HCT116 (cell line): ENCODE measurements at regions not wholly inside any gene's neighbourhood (a gene's known extent, or its start where the extent isn't known, plus 50 kb on each side); places are given as distances from the start of the nearest gene placed in this dataset.

Experiments used
- ATAC-seq: fragments of 200-7000 bp; cut with Tn5 transposase; 2 replicates; pipeline ENCODE4 v1.9.1; 2020; ENCODE audit warnings: mild to moderate bottlenecking, moderate library complexity
- BruUV-seq: library from RNA; stranded (reverse); fragments of 400-500 nt; replicated peaks from 2 replicates; lab custom pipeline; 2021; lab: Mats Ljungman, UMichigan
- CTCF ChIA-PET: fragments of 300-600 bp; sonication (Branson Sonifier 250); formaldehyde crosslinking; loops from one replicate; lab custom pipeline; 2021; ENCODE audit warnings: antibody characterized with exemption; lab: Charles Lee
- POLR2A ChIA-PET: fragments of 300-600, 350-600 bp; sonication (Branson Sonifier 250); formaldehyde crosslinking; loops from one replicate; lab custom pipeline; 2021; ENCODE audit warnings: antibody characterized with exemption; lab: Charles Lee
- RAD21 ChIA-PET, 2 experiments: fragments of 300-600 bp; sonication (Branson Sonifier 250); formaldehyde crosslinking; loops; one replicate each; lab custom pipeline; 2023; ENCODE audit warnings: low total read pairs in 2 of 2; ENCODE audit not compliant: uncharacterized antibody in 2 of 2, unreplicated experiment in 2 of 2, low non-redundant PET in 1 of 2; lab: Charles Lee
- DNase-seq: peaks from one replicate; pipeline ENCODE4 v3.0.0-alpha.2; 2010; ENCODE audit warnings: low read depth, low spot score
- H2AFZ ChIP-seq: fragments of 200-600 bp; shearing (Covaris generic), sonication (generic); 2 replicates; pipeline ENCODE4 v1.6.1; 2017; ENCODE audit warnings: low read depth, mixed run types, mixed read lengths, antibody characterized with exemption, low read length; ENCODE audit not compliant: poor library complexity, severe bottlenecking
- H3K27ac ChIP-seq: 2 replicates; pipeline ENCODE4 v1.5.1; 2012; ENCODE audit warnings: low read depth, low read length
- H3K27me3 ChIP-seq: fragments of 200-600 bp; sonication (generic); 2 replicates; pipeline ENCODE4 v1.6.1; 2016; ENCODE audit warnings: mixed run types, low read length, mixed read lengths; ENCODE audit not compliant: insufficient read depth
- H3K36me3 ChIP-seq, 2 experiments: fragments of 200-500 bp in 1 of 2; fragments of 200-600 bp in 1 of 2; sonication (Bioruptor generic) in 1 of 2; sonication (generic) in 1 of 2; 2 replicates each; pipeline versions ENCODE4 v1.5.1 to v1.6.1; 2014 to 2016; ENCODE audit warnings: low read length in 2 of 2, inconsistent platforms in 1 of 2, mixed read lengths in 1 of 2, mixed run types in 1 of 2; ENCODE audit not compliant: insufficient read depth in 2 of 2, control insufficient read depth in 1 of 2
- H3K4me1 ChIP-seq, 2 experiments: fragments of 200-600 bp in 1 of 2; sonication (generic) in 1 of 2; 2 replicates each; pipeline versions ENCODE4 v1.5.1 to v1.6.1; 2012 to 2017; ENCODE audit warnings: low read length in 2 of 2, inconsistent platforms in 1 of 2, mild to moderate bottlenecking in 1 of 2, mixed read lengths in 1 of 2, mixed run types in 1 of 2, moderate library complexity in 1 of 2; ENCODE audit not compliant: insufficient read depth in 2 of 2, control insufficient read depth in 1 of 2
- H3K4me2 ChIP-seq: fragments of 200-600 bp; sonication (generic); 2 replicates; pipeline ENCODE4 v1.6.1; 2017; ENCODE audit warnings: mixed run types, low read length, mixed read lengths
- H3K4me3 ChIP-seq, 2 experiments: fragments of 200-600 bp in 1 of 2; sonication (generic) in 1 of 2; replicated peaks in 1 of 2; 2 replicates each; pipeline ENCODE4 v1.5.1; 2011 to 2016; ENCODE audit warnings: low read length in 2 of 2, control low read depth in 1 of 2, low read depth in 1 of 2, mild to moderate bottlenecking in 1 of 2, mixed read lengths in 1 of 2, mixed run types in 1 of 2
- H3K79me2 ChIP-seq: fragments of 200-600 bp; sonication (generic); 2 replicates; pipeline ENCODE4 v1.6.1; 2017; ENCODE audit warnings: mild to moderate bottlenecking, mixed run types, low read length, moderate library complexity, mixed read lengths; ENCODE audit not compliant: insufficient read depth
- H3K9ac ChIP-seq: fragments of 200-600 bp; sonication (generic); 2 replicates; pipeline ENCODE4 v1.6.1; 2016; ENCODE audit warnings: low read length, mixed read lengths
- H3K9me2 ChIP-seq: fragments of 200-600 bp; sonication (generic), shearing (Covaris generic); 2 replicates; pipeline ENCODE4 v1.6.1; 2017; ENCODE audit warnings: mixed run types, mild to moderate bottlenecking, moderate library complexity; ENCODE audit not compliant: insufficient read depth
- H3K9me3 ChIP-seq, 2 experiments: fragments of 200-500 bp in 1 of 2; fragments of 200-600 bp in 1 of 2; sonication (Bioruptor generic) in 1 of 2; sonication (generic) in 1 of 2; 2 replicates each; pipeline ENCODE4 v1.6.1; 2014 to 2017; ENCODE audit warnings: low read length in 2 of 2, mixed read lengths in 2 of 2, inconsistent platforms in 1 of 2, low read depth in 1 of 2, mild to moderate bottlenecking in 1 of 2, mixed run types in 1 of 2, moderate library complexity in 1 of 2; ENCODE audit not compliant: control insufficient read depth in 1 of 2, insufficient read depth in 1 of 2
- H4K20me1 ChIP-seq: fragments of 200-600 bp; sonication (generic), shearing (Covaris generic); 2 replicates; pipeline ENCODE4 v1.6.1; 2017; ENCODE audit warnings: mixed run types, mild to moderate bottlenecking, moderate library complexity; ENCODE audit not compliant: insufficient read depth
- CBX3 ChIP-seq: IDR thresholded peaks from 2 replicates; pipeline ENCODE4 v1.6.1; 2012; ENCODE audit warnings: low read depth
- CTCF ChIP-seq, 3 experiments: fragments of 200-600 bp in 1 of 3; sonication (generic) in 1 of 3; IDR thresholded peaks in 2 of 3; conservative IDR thresholded peaks in 1 of 3; 2 replicates each; pipeline ENCODE4 v1.5.1; 2012 to 2017; ENCODE audit warnings: low read depth in 2 of 3, low read length in 2 of 3, antibody characterized with exemption in 1 of 3, borderline replicate concordance in 1 of 3, control low read depth in 1 of 3, mild to moderate bottlenecking in 1 of 3, mixed read lengths in 1 of 3, mixed run types in 1 of 3, moderate library complexity in 1 of 3; ENCODE audit not compliant: insufficient read depth in 1 of 3
- ELF1 ChIP-seq: IDR thresholded peaks from 2 replicates; pipeline ENCODE4 v1.6.1; 2012; ENCODE audit warnings: low read depth, borderline replicate concordance
- FOSL1 ChIP-seq: IDR thresholded peaks from 2 replicates; pipeline ENCODE4 v1.6.1; 2012; ENCODE audit warnings: low read depth
- MAX ChIP-seq: IDR thresholded peaks from 2 replicates; pipeline ENCODE4 v1.6.1; 2012
- POLR2A ChIP-seq: IDR thresholded peaks from 2 replicates; pipeline ENCODE4 v1.7.0; 2011; ENCODE audit warnings: borderline replicate concordance; ENCODE audit not compliant: insufficient read depth, insufficient read length; ENCODE audit errors: extremely low read depth
- REST ChIP-seq: IDR thresholded peaks from 2 replicates; pipeline ENCODE4 v1.6.1; 2012; ENCODE audit warnings: low read depth
- SIN3A ChIP-seq: IDR thresholded peaks from 2 replicates; pipeline ENCODE4 v1.6.1; 2012; ENCODE audit warnings: low read depth
- SP1 ChIP-seq: IDR thresholded peaks from 2 replicates; pipeline ENCODE4 v1.6.1; 2012; ENCODE audit warnings: low read depth
- intact Hi-C: fragments of 100-400 bp; cut with micrococcal nuclease; formaldehyde crosslinking; loops from 2 replicates; pipeline ENCODE4 v1.10.0; 2022

GRCh38 chr12:125259178-125259867, 194.1 kb downstream of the AACS start:
- ChIA-PET CTCF (no interaction called here), POLR2A (no interaction called here), RAD21 (no interaction called here)
- H4K20me1 ChIP-seq = no peaks in the 10 kb centered on the region
- no peaks in the 10 kb centered on the region for H3K36me3 ChIP-seq
- BruUV-seq = no TSS peak
- no peak overlapping the region for H3K4me3 ChIP-seq
- no peak for DNase-seq
- intact Hi-C loops = no loop called here
- no peak for ATAC-seq
- H3K9me2 ChIP-seq = no peaks in the 10 kb centered on the region
- no peaks in the 10 kb centered on the region for H3K9me3 ChIP-seq
- H3K27me3 ChIP-seq = peaks cover 44% of the 10 kb centered on the region
- H3K4me1 ChIP-seq = no peaks in the 10 kb centered on the region
- H3K79me2 ChIP-seq = no peaks in the 10 kb centered on the region
- no peak overlapping the region for H2AFZ ChIP-seq
- no peak overlapping the region for H3K27ac ChIP-seq
- no peak overlapping the region for H3K4me2 ChIP-seq
- TF ChIP-seq SIN3A = no peak
- TF ChIP-seq SP1 = no peak
- TF ChIP-seq POLR2A = no peak
- TF ChIP-seq MAX = no peak
- no peak for TF ChIP-seq FOSL1
- TF ChIP-seq CTCF (IDR thresholded peaks at IDR 0.05 in 2 of 3, conservative IDR thresholded peaks at IDR 0.05 in 1 of 3; ENCODE audit: borderline replicate concordance in 1 of 3, insufficient read depth in 1 of 3, low read depth in 2 of 3, low read length in 2 of 3) = no peak
- TF ChIP-seq REST = no peak
- no peak for TF ChIP-seq ELF1
- TF ChIP-seq CBX3 = no peak
- no peak overlapping the region for H3K9ac ChIP-seq
